Mammary epithelial cell (primary cell): ENCODE measurements at regions not wholly inside any gene's neighbourhood (a gene's known extent, or its start where the extent isn't known, plus 50 kb on each side); places are given as distances from the start of the nearest gene placed in this dataset.

ENCODE experiments used
- CTCF ChIP-seq, 2 donors: IDR thresholded peaks in 1 of 2; conservative IDR thresholded peaks in 1 of 2; 2 replicates each; pipeline ENCODE4 v1.5.1; 2011 to 2012; ENCODE audit warnings: inconsistent platforms in 2 of 2, low read length in 2 of 2, mild to moderate bottlenecking in 2 of 2, control low read depth in 1 of 2, low read depth in 1 of 2; ENCODE audit not compliant: insufficient read depth in 1 of 2; ENCODE audit errors: extremely low read depth in 1 of 2
- EZH2 ChIP-seq: IDR thresholded peaks from 2 replicates; pipeline ENCODE4 v1.6.1; 2012; ENCODE audit warnings: low read length, inconsistent platforms, borderline replicate concordance

DNA sequence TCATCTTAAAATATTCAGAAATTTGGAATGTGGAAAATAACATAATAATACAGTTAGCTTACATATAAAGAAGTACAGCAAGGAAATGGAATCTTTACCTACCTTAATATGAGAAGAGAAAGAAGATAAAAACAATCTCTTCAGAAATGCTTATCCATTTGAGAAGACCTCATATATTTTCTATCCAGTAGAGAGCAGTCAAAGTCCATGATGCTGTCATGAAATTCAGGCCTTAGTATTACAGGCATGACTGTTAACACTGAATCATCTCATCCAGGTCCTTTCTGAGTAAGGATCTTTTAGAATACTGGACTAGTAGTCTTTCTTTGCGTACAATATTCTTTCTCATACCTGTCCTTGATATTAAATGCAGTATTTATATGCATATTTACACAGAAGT lies 713.4 kb downstream of the CD109 start:
- peak; percentile 29 to 70 for TF ChIP-seq CTCF (conservative IDR thresholded peaks at IDR 0.05 in 1 of 2, IDR thresholded peaks at IDR 0.05 in 1 of 2; ENCODE audit: extremely low read depth in 1 of 2, insufficient read depth in 1 of 2, low read depth in 1 of 2, low read length in 2 of 2)
- no peak for TF ChIP-seq EZH2
